HG03039 (cell line): ENCODE measurements at regions not wholly inside any gene's neighbourhood (a gene's known extent, or its start where the extent isn't known, plus 50 kb on each side); places are given as distances from the start of the nearest gene placed in this dataset.
"Not testable (repeated sequence)": the region's sequence is repeated elsewhere in the genome, so short reads cannot be mapped to it uniquely, and the experiment has no call there.

ENCODE experiments used
- ATAC-seq: cut with Tn5 transposase; IDR thresholded peaks from one replicate; pipeline ENCODE4 v1.9.1; 2021; ENCODE audit warnings: mild to moderate bottlenecking, moderate library complexity; ENCODE audit not compliant: unreplicated experiment

DNA sequence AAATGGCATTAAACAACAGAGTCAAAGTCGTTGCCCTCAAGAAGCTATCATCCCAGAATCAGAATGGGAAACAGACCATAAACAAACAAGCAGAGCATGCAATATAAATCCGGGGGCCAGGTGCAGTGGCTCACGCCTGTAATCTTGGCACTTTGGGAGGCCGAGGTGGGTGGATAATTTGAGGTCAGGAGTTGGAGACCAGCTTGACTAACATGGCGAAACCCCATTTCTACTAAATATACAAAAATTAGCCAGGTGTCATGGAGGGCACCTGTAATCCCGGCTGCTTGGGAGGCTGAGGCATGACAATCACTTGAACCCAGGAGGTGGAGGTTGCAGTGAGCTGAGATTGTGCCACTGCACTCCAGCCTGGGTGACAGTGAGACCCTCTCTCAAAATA is 249.8 kb downstream of the CYRIA start:
- ATAC-seq: not testable (repeated sequence)

DNA sequence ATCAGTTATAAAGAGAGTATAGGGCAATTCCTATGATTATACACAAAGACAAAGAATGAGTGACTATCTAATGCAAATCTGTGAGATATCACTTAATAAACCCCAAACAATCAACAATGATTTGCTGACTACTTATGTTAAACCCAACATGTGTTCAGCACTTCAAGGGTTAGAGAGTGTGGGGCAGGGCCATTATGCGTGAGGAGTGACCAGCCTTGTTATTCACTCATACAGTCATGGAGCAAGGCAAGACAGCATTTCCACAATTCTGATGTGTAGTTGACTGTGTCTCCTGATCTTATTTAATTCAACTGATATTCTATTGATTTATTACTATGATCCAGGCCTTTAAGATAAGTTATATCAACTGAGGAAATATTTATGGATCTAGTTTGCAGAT is 251.7 kb downstream of the CYRIA start:
- ATAC-seq: no peak

DNA sequence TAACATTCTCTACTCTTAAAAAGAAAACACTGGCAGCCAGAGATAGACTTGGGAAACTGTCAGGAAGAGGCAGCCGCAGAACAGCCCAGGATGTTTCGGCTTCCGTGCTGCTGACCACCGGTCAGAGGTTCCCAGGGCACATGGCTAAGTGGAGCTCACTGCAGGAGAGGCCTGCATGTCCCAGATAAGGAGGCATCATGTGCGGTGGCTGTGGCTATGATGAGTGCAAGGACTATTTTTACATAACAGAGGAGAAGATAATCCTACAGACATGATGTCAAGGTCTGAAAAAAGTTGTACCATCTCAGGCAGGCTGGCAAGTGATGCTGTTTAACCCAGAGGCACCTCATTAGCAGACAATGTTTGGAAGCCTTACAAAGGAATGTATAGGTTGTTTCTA is 252.3 kb downstream of the CYRIA start:
- no peak for ATAC-seq

DNA sequence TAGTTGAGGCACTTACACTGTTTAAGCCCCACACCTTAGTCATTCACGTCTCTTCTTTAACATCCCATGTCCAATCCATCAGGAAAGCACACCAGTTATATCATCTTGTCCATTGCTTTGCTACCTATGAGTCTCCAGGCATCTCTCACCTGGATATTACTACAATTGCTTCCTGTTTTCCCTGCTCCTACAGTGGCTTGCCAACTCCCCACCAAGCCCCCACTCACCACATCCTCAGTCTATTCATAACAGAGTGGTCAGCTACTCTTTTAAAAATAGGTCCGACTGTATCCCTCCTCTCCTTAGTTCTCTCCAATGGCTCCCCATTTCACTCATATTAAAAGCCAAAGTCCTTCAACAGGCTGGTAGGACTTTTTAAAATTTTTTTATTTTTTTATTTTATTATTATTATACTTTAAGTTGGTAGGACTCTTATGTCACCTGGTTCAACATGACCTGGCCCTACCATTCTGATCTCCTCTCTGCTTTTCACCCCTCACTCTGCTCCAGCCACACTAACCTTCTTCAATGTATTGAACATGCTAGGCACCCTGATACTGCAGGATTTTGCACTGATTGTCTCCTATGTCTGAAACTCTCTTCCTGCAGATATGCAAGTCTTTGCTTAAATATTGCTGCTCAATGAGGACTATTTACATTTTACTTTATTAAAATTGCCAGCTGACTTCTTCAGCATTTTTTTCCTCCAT is 253.2 kb downstream of the CYRIA start:
- ATAC-seq: no peak

GRCh38 chr2:16411788-16412187 is 253.8 kb downstream of the CYRIA start:
- ATAC-seq: no peak

DNA sequence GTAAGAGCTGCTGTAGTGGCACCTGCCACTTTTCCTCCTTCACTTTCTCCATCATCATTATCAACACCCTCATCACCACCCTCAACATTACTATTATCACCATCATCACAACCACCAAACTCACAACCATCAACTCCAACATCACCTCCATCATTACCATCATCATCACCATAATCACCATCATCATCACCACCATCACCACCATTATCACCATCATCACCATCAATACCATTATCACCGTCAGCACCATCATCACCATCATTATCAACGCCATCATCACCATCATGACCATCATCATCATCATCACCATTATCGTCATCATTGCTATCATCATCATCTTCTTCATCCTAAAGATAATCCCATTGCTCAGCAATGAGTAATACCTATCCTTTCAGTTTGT is 255.8 kb downstream of the CYRIA start:
- ATAC-seq: no peak

DNA sequence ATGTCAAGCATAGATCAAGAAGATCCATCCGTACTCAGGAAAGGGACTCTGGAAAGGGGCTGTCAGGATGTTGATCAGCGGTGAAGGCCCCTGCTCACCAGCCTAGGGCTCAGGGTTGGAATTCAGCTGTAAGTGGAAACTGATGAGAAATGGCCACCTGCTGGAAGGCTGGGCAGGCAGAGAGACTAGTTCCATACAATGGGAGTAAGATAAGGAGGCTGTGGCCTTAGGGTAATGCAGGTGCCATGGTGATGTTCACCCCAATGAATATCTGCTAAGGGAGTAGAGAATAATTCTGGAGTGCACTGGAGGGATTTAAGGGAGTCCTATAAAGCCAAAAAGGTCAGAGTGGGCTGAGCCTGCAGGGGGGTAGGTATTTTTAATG is 256.6 kb downstream of the CYRIA start:
- ATAC-seq: no peak

DNA sequence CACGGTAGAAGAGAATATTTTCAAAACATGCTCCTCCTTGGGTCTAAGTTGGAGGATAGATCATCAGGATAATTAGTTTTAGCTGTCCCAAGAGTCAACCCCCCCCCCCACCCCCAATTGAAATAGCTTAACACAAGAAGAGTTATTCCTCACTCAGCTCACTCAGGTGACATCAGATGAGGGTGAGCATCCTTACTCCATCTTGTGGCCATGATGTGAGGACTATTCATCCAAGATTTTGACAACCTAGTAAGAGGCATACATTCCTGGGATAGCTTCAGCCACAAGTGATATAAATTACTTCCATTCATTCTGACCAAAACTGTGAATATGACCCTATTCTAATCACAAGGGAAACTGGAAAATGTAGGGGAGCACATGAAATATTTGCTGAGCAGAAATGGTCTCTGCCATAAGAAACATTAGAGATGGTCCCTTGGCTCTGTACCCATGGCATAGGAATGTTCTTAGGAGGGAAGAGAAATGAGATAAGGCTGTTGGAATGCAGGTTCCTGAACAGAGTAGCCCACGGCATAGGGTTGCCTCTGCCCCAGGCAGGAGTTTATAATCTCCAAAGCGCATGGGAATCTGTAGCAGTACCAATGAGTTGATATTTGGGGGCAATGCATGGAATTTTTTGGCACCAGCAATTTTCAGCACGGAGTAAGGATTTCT is 257.2 kb downstream of the CYRIA start:
- no peak for ATAC-seq

DNA sequence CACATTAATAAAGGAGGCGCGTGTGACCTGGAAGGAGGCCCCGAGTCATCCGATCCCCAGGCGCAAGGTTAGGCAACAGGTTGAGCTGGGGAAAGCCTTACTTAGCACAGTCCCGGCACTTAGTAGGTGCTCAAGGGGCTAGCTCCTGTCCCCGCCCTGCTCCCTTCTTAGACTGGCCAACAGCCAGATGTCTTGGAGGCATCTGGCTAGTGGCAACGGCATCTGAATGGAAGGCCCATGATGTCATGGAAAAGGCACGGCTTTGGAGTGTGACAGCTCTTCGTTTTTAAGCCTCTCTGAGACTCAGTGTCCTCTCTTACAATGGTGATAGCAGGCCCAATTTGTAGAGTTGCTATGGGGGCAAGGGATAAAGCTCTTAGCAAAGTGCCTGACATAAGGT is 258.3 kb downstream of the CYRIA start:
- no peak for ATAC-seq

- no peak for ATAC-seq
Measured at GRCh38 chr2:16406496-16407289, 258.9 kb downstream of the CYRIA start.

GRCh38 chr2:16405551-16405950 is 260.1 kb downstream of the CYRIA start:
- no peak for ATAC-seq

DNA sequence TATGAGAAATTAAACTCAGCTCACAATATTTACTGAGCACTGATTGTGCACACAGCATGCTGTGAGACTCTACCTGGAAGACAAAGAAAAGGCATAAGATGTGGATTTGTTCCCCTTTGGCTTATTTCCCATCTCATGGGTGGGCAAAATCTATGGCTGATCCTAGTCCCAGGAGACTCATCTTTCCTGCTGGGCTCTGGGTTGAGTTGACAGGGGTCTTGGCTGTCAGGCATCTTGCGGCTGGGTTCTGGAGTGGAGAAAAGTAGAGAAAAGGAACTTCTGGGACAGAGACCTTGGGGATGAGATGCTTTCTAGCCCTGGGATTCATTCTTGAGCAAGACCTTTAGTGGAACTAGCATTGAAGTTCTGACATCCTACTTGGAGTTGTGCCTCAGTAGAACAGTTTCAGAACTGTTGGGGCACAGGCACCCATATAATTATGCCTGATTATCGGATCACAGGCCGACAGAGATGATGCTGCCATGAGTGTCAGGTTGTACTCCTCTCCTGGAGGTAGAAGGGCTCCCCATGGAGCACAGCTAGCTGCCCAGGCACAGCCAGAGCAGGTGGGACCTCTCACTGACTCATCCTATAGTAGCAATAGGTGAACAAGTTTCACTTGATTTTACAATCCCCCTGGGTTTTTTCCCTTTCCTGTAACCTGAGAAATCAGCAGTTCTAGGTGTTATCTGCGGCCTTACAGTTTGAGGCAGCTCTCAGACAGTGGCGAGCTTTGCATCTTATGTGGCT is 260.9 kb downstream of the CYRIA start:
- no peak for ATAC-seq

- no peak for ATAC-seq
Measured at GRCh38 chr2:16404146-16404545, 261.5 kb downstream of the CYRIA start.

- no peak for ATAC-seq
Measured at GRCh38 chr2:16402891-16403290, 262.7 kb downstream of the CYRIA start.

DNA sequence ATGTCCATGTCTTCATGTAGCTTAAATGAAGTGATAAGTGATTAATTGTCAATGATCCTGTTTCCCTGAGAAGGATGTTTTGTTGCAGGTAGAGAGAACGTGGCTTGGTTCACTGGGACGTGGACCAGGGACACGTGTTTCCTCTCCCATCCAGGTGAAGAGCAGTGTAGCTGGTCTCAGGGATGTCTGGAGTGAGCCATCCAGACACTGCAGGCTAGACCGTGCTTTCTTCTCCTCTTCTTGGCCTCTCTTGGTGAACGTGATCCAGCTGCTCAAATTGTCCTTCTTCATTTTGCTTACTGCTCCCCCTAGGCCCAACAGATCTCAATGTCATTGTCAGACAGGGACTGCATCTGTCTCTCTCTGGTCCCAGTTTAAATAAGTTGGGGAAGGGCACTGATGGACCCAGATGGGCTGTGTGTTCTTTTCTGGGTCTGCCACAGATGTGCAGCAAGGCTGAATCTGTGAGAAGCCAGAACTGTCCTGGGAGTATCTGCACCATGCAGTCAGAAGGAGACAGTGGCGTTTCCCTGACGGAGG is 263.8 kb downstream of the CYRIA start:
- no peak for ATAC-seq

DNA sequence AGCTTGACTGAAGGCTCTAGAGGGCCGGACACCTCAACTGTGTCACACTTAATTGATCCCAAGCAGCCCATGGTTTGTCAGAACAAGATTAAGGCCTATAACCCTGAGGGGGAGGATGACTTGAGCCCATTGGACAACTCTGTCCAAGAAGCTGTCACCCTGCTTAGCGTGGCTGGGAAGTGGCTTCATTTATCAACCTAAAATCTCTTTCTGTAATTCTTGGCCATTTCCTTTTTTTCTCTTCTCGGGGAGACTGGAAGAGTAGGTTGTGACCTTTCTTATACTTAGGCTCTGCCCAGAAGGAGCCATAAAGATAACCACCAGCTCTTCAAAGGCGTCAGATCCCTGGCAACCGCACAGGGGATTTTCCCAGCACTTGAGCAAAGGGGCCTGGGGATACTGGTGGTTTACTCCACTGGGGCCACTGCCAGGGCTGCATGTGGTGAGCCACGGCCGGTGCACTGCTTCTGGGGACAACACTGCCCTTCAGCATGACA is 265.5 kb downstream of the CYRIA start:
- no peak for ATAC-seq

- ATAC-seq: no peak
Measured at GRCh38 chr2:16398486-16399043, 267.1 kb downstream of the CYRIA start.

DNA sequence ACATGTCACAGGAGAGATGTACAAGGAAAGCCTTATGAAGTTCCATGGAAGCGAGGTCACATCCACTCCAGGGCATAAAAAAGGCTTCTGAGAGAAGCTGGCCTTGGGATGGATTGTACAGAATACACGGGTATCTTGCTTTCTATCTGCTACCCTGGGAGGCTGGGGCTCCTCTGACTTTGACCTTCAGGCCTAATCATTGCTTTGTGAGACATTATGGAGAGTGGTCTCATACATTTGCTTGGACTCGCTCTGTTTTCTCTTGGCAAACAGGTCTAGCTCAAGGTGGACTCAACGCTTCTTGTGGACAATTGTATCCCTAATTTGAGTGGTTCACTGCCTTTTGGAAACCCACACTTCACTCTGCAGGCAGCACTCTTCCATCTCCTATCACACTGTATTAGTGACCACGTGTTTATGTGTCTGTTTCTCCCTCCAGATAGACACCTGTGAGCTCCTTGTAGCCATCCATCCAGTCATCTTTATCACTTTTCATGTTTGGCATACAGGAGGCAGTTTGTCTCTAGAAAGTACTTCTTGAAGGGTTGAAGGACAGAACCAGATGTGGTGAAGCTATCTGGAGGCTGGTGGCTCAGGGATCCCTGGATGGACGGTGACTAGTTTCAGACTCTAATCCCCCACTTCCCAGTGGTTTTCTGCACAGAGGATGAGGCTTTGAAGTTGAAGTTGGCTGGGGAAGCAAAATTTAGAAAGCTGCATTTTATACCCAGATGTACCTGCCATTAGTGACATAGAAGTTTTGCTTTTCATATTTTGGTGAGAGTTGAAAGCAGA is 267.8 kb downstream of the CYRIA start:
- ATAC-seq: no peak

- no peak for ATAC-seq
Measured at GRCh38 chr2:16396986-16397385, 268.6 kb downstream of the CYRIA start.

DNA sequence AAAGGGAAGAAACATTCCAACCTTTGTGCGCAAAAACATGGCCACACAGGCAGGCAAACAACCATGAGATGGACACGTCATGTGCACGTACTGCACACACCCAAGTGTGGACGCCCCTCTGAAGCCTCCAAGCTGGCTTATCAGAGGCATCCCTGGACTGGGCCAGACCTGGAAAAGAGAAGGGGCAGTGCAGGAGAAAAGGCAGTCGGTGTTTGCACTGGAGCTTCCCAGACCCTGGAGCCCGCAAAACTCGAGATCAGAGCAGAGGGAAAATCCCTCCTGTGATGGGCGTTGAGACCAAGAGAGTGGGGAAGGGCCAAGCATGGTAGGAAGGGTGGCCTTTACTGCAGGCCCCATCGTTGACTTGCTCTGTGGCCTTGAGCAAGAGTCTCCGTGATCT is 269.5 kb downstream of the CYRIA start:
- ATAC-seq: no peak
